K562 (cell line): ENCODE measurements at regions not wholly inside any gene's neighbourhood (a gene's known extent, or its start where the extent isn't known, plus 50 kb on each side); places are given as distances from the start of the nearest gene placed in this dataset.

ENCODE experiments used
- ATAC-seq: fragments of 200-7000 bp; cut with Tn5 transposase; 3 replicates; pipeline ENCODE4 v1.9.1; 2020; ENCODE audit warnings: moderate library complexity
- BruUV-seq: library from RNA; stranded (reverse); fragments of 400-500 nt; replicated peaks from 2 replicates; lab custom pipeline; 2021; lab: Mats Ljungman, UMichigan
- CTCF ChIA-PET: fragments of 300-600 bp; formaldehyde crosslinking; extraction: SDS; loops from one replicate; lab custom pipeline; 2021; ENCODE audit warnings: low intra/inter-chr PET ratio; lab: Yijun Ruan, JAX
- POLR2A ChIA-PET: fragments of 300-600, 350-650 bp; sonication (Branson Sonifier 250); formaldehyde crosslinking; extraction: SDS; loops from one replicate; lab custom pipeline; 2021; ENCODE audit warnings: antibody characterized with exemption, inconsistent platforms; lab: Yijun Ruan, JAX
- DNase-seq, 4 experiments: peaks; one replicate each; pipeline versions ENCODE4 v3.0.0 to v3.0.0-alpha.2; 2011 to 2018; ENCODE audit warnings: low spot score in 3 of 4, mixed read lengths in 3 of 4; ENCODE audit errors: extremely low read depth in 1 of 4
- FAIRE-seq: peaks from 2 replicates; lab custom pipeline; 2011; peaks lifted over from hg19 to GRCh38; lab: Jason Lieb, UNC
- H2AFZ ChIP-seq: 2 replicates; pipeline ENCODE4 v1.6.0; 2011; ENCODE audit warnings: low read depth, low read length, control low read depth, inconsistent platforms
- H3K27ac ChIP-seq: fragments of 200-600 bp; 3 replicates; pipeline ENCODE4 v1.8.0; 2011; ENCODE audit warnings: low read depth, mild to moderate bottlenecking, control low read depth, inconsistent platforms, low read length, moderate library complexity, mixed read lengths; ENCODE audit errors: extremely low read depth
- H3K27me3 ChIP-seq, 2 experiments: fragments of 300-600 bp in 1 of 2; 2 replicates in 1 of 2; 3 replicates in 1 of 2; pipeline versions ENCODE4 v1.6.0 to v1.8.0; 2011; ENCODE audit warnings: inconsistent platforms in 2 of 2, low read length in 2 of 2, mild to moderate bottlenecking in 1 of 2, mixed read lengths in 1 of 2, moderate library complexity in 1 of 2; ENCODE audit not compliant: control insufficient read depth in 2 of 2, insufficient read depth in 2 of 2
- H3K36me3 ChIP-seq: fragments of 300-600 bp; 3 replicates; pipeline ENCODE4 v1.8.0; 2011; ENCODE audit warnings: mild to moderate bottlenecking, low read length, inconsistent platforms; ENCODE audit not compliant: control insufficient read depth, insufficient read depth
- H3K4me1 ChIP-seq, 2 experiments: fragments of 200-600 bp in 1 of 2; replicated peaks in 1 of 2; 2 replicates in 1 of 2; 3 replicates in 1 of 2; pipeline versions ENCODE4 v1.5.1 to v1.8.0; 2011; ENCODE audit warnings: inconsistent platforms in 2 of 2, low read length in 2 of 2, mild to moderate bottlenecking in 1 of 2, mixed read lengths in 1 of 2, moderate library complexity in 1 of 2; ENCODE audit not compliant: control insufficient read depth in 2 of 2, insufficient read depth in 2 of 2
- H3K4me2 ChIP-seq: 2 replicates; pipeline ENCODE4 v1.6.1; 2011; ENCODE audit warnings: low read length, control low read depth, inconsistent platforms, mixed read lengths; ENCODE audit not compliant: insufficient read depth
- H3K4me3 ChIP-seq: fragments of 200-600 bp; sonication (generic), shearing (Covaris generic); 2 replicates; pipeline ENCODE4 v1.5.1; 2016; ENCODE audit warnings: control low read depth, inconsistent platforms
- H3K79me2 ChIP-seq: fragments of 200-600 bp; 3 replicates; pipeline ENCODE4 v1.8.0; 2011; ENCODE audit warnings: low read length, inconsistent platforms; ENCODE audit not compliant: control insufficient read depth, insufficient read depth
- H3K9ac ChIP-seq, 2 experiments: 2 replicates each; pipeline versions ENCODE4 v1.6.0 to v1.6.1; 2011; ENCODE audit warnings: low read depth in 2 of 2, low read length in 2 of 2, control low read depth in 1 of 2, inconsistent platforms in 1 of 2, mild to moderate bottlenecking in 1 of 2, mixed read lengths in 1 of 2; ENCODE audit not compliant: insufficient read depth in 1 of 2
- H3K9me1 ChIP-seq: one replicate; pipeline ENCODE4 v1.6.0; 2011; ENCODE audit warnings: inconsistent platforms, mild to moderate bottlenecking, low read length, moderate library complexity; ENCODE audit not compliant: control insufficient read depth, insufficient read depth
- H3K9me3 ChIP-seq: replicated peaks from 2 replicates; pipeline ENCODE4 v1.5.1; 2011; ENCODE audit warnings: low read depth, low read length, inconsistent platforms; ENCODE audit not compliant: control insufficient read depth, insufficient read depth
- H4K20me1 ChIP-seq: replicated peaks from 2 replicates; pipeline ENCODE4 v1.6.1; 2011; ENCODE audit warnings: low read length, inconsistent platforms, mixed read lengths; ENCODE audit not compliant: control insufficient read depth, insufficient read depth
- ARHGAP35 ChIP-seq: fragments of 450-650 bp; IDR thresholded peaks from 2 replicates; pipeline ENCODE4 v1.6.1; 2018; ENCODE audit not compliant: partially characterized antibody
- CHD2 ChIP-seq: IDR thresholded peaks from 2 replicates; pipeline ENCODE4 v1.6.1; 2011; ENCODE audit warnings: low read depth, low read length
- DIDO1 ChIP-seq: fragments of 450-650 bp; IDR thresholded peaks from 2 replicates; pipeline ENCODE4 v1.6.1; 2016; ENCODE audit warnings: low read depth, missing biosample characterization, missing genetic modification characterization
- DMBX1 ChIP-seq: fragments of 250-450 bp; sonication (Bioruptor Pico); IDR thresholded peaks from 2 replicates; pipeline ENCODE4 v1.8.0; 2022; ENCODE audit warnings: inconsistent platforms, mild to moderate bottlenecking, moderate library complexity, borderline replicate concordance
- DPF2 ChIP-seq: fragments of 450-650 bp; IDR thresholded peaks from 2 replicates; pipeline ENCODE4 v1.6.1; 2016
- FOXP1 ChIP-seq: sonication (generic); formaldehyde crosslinking; IDR thresholded peaks from 2 replicates; pipeline ENCODE4 v1.8.0; 2022; ENCODE audit warnings: mild to moderate bottlenecking, missing genetic modification reagents
- HNRNPH1 ChIP-seq: fragments of 200-400 bp; formaldehyde crosslinking; optimal IDR thresholded peaks from 2 replicates; pipeline ENCODE3; 2017; ENCODE audit warnings: low read depth, mild to moderate bottlenecking, low read length, moderate library complexity
- MEF2A ChIP-seq: IDR thresholded peaks from 2 replicates; pipeline ENCODE4 v1.6.1; 2011; ENCODE audit warnings: low read depth, mild to moderate bottlenecking, low read length, moderate library complexity; ENCODE audit not compliant: control insufficient read depth
- NFIX ChIP-seq: fragments of 250-450 bp; sonication (Bioruptor Pico); IDR thresholded peaks from 2 replicates; pipeline ENCODE4 v1.4.0; 2020; ENCODE audit warnings: low read depth, mild to moderate bottlenecking, moderate library complexity
- POLR2B ChIP-seq: fragments of 450-650 bp; IDR thresholded peaks from 2 replicates; pipeline ENCODE4 v1.6.1; 2018; ENCODE audit warnings: low read depth; ENCODE audit not compliant: partially characterized antibody
- RB1 ChIP-seq: fragments of 450-650 bp; IDR thresholded peaks from 2 replicates; pipeline ENCODE4 v1.6.1; 2017; ENCODE audit warnings: low read depth, mild to moderate bottlenecking
- SIX5 ChIP-seq, 2 experiments: IDR thresholded peaks; 2 replicates each; pipeline ENCODE4 v1.6.1; 2011; ENCODE audit warnings: low read length in 2 of 2, borderline replicate concordance in 1 of 2, low read depth in 1 of 2, mild to moderate bottlenecking in 1 of 2, moderate library complexity in 1 of 2; ENCODE audit not compliant: insufficient read depth in 1 of 2
- SREBF2 ChIP-seq: sonication (generic); formaldehyde crosslinking; IDR thresholded peaks from 2 replicates; pipeline ENCODE4 v1.4.0; 2020; ENCODE audit warnings: mild to moderate bottlenecking, missing genetic modification reagents
- ZNF717 ChIP-seq: fragments of 250-450 bp; sonication (Bioruptor Pico); IDR thresholded peaks from 2 replicates; pipeline ENCODE4 v1.5.0; 2021
- WGBS: fragments of 100-300 bp; shearing (Covaris generic); methylation state at CpG from one replicate; pipeline ENCODE4 v1.1.6; 2016; ENCODE audit warnings: low coverage, mixed read lengths; ENCODE audit not compliant: insufficient coverage; ENCODE audit errors: missing lambda C conversion rate; 5-methylcytosine and 5-hydroxymethylcytosine counted together
- in situ Hi-C: fragments of 300-500 bp; cut with MboI; formaldehyde crosslinking; loops from 4 replicates; pipeline ENCODE4 v1.15.0; 2018; ENCODE audit warnings: inconsistent platforms, mixed read lengths
- intact Hi-C: fragments of 100-400 bp; cut with micrococcal nuclease; formaldehyde crosslinking; loops from 2 replicates; pipeline ENCODE4 v1.14.2; 2022
- TF ChIP-seq, protein P1 (sequence below), 2 experiments: fragments of 200-800 bp in 1 of 2; sonication (Bioruptor generic) in 1 of 2; sonication (generic) in 1 of 2; formaldehyde crosslinking in 1 of 2; IDR thresholded peaks in 1 of 2; conservative IDR thresholded peaks in 1 of 2; 2 replicates each; pipeline versions ENCODE4 v1.5.0 to v1.6.1; 2016 to 2020; ENCODE audit warnings: missing compliant biosample characterization in 1 of 2, missing genetic modification characterization in 1 of 2, missing genetic modification reagents in 1 of 2
- TF ChIP-seq, protein P2 (sequence below): fragments of 250-450 bp; sonication (Bioruptor Pico); IDR thresholded peaks from 2 replicates; pipeline ENCODE4 v1.4.0; 2020; ENCODE audit warnings: mild to moderate bottlenecking, moderate library complexity, borderline replicate concordance

DNA sequence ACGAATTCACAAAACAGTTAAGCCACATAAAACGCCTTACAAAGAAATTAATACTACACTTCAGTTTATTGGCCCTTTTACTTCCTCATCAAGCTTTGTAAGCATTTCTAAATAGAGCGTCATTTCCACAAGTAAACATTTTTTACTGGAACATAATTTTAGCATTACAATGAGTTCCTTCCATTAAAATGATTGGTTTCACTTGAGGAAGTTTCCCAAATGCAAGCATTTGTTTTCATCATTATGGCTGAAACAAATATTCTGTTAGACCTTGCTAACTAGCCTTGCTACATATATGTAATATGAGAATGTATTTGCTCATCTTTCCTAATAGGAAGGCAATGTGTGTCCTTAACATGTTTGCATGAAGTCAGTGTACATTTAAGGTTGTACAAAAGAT is 579.1 kb downstream of the IRS1 start:
- no peak overlapping the region for H3K4me3 ChIP-seq
- no peaks in the 10 kb centered on the region for H3K27me3 ChIP-seq
- FAIRE-seq: no peak
- H3K9me1 ChIP-seq: no peaks in the 10 kb centered on the region
- WGBS: 0% methylated on average over 3 of the region's 3 CpGs
- BruUV-seq: no TSS peak
- in situ Hi-C loops: no loop called here
- H3K79me2 ChIP-seq: no peaks in the 10 kb centered on the region
- H3K4me1 ChIP-seq: no peaks in the 10 kb centered on the region
- no peak for ATAC-seq
- TF ChIP-seq, protein P1, sequence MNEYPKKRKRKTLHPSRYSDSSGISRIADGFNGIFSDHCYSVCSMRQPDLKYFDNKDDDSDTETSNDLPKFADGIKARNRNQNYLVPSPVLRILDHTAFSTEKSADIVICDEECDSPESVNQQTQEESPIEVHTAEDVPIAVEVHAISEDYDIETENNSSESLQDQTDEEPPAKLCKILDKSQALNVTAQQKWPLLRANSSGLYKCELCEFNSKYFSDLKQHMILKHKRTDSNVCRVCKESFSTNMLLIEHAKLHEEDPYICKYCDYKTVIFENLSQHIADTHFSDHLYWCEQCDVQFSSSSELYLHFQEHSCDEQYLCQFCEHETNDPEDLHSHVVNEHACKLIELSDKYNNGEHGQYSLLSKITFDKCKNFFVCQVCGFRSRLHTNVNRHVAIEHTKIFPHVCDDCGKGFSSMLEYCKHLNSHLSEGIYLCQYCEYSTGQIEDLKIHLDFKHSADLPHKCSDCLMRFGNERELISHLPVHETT (CRISPR knock-in tag; conservative IDR thresholded peaks at IDR 0.05 in 1 of 2, IDR thresholded peaks at IDR 0.05 in 1 of 2): no peak
- TF ChIP-seq HNRNPH1 (no peak), RB1 (no peak), NFIX (no peak), MEF2A (no peak), DIDO1 (tag) (no peak), SIX5 (IDR thresholded peaks at IDR 0.05; ENCODE audit: borderline replicate concordance in 1 of 2, insufficient read depth in 1 of 2, low read depth in 1 of 2, low read length in 2 of 2) (no peak), ZNF717 (CRISPR knock-in tag) (no peak), POLR2B (no peak), DMBX1 (CRISPR knock-in tag) (no peak), SREBF2 (CRISPR knock-in tag) (no peak), FOXP1 (CRISPR knock-in tag) (no peak), DPF2 (no peak), CHD2 (no peak), ARHGAP35 (no peak)
- TF ChIP-seq, protein P2, sequence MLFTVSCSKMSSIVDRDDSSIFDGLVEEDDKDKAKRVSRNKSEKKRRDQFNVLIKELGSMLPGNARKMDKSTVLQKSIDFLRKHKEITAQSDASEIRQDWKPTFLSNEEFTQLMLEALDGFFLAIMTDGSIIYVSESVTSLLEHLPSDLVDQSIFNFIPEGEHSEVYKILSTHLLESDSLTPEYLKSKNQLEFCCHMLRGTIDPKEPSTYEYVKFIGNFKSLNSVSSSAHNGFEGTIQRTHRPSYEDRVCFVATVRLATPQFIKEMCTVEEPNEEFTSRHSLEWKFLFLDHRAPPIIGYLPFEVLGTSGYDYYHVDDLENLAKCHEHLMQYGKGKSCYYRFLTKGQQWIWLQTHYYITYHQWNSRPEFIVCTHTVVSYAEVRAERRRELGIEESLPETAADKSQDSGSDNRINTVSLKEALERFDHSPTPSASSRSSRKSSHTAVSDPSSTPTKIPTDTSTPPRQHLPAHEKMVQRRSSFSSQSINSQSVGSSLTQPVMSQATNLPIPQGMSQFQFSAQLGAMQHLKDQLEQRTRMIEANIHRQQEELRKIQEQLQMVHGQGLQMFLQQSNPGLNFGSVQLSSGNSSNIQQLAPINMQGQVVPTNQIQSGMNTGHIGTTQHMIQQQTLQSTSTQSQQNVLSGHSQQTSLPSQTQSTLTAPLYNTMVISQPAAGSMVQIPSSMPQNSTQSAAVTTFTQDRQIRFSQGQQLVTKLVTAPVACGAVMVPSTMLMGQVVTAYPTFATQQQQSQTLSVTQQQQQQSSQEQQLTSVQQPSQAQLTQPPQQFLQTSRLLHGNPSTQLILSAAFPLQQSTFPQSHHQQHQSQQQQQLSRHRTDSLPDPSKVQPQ (CRISPR knock-in tag): no peak
- no peak overlapping the region for H3K27ac ChIP-seq
- H4K20me1 ChIP-seq: no peaks in the 10 kb centered on the region
- no peak overlapping the region for H3K4me2 ChIP-seq
- intact Hi-C loops: no loop called here
- H3K9me3 ChIP-seq: no peaks in the 10 kb centered on the region
- ChIA-PET POLR2A (no interaction called here), CTCF (interaction anchor here (0.6 kb wide), 1 partner anchor 382 kb away, joined by 4 read pairs; no protein-coding TSS in a partner anchor)
- no peak for DNase-seq
- H3K9ac ChIP-seq: no peak overlapping the region
- no peak overlapping the region for H2AFZ ChIP-seq
- no peaks in the 10 kb centered on the region for H3K36me3 ChIP-seq
